Vagina (tissue), 2 donors: ENCODE measurements at regions not wholly inside any gene's neighbourhood (a gene's known extent, or its start where the extent isn't known, plus 50 kb on each side); places are given as distances from the start of the nearest gene placed in this dataset.

Experiments
- POLR2AphosphoS5 ChIP-seq, 2 donors: sonication (generic); formaldehyde crosslinking; IDR thresholded peaks; one replicate each; pipeline ENCODE4 v1.9.0; 2017; ENCODE audit warnings: antibody characterized with exemption in 2 of 2, mild to moderate bottlenecking in 2 of 2, low read depth in 1 of 2; ENCODE audit not compliant: insufficient read depth in 1 of 2
- TF ChIP-seq, protein P1 (sequence below), 3 experiments: fragments of 450-650 bp in 2 of 3; fragments of 200-600 bp in 1 of 3; sonication (generic) in 1 of 3; IDR thresholded peaks; one replicate each; pipeline ENCODE4 v1.5.1; 2017 to 2019; ENCODE audit warnings: antibody characterized with exemption in 3 of 3, mild to moderate bottlenecking in 2 of 3, moderate library complexity in 2 of 3

- TF ChIP-seq, protein P1, sequence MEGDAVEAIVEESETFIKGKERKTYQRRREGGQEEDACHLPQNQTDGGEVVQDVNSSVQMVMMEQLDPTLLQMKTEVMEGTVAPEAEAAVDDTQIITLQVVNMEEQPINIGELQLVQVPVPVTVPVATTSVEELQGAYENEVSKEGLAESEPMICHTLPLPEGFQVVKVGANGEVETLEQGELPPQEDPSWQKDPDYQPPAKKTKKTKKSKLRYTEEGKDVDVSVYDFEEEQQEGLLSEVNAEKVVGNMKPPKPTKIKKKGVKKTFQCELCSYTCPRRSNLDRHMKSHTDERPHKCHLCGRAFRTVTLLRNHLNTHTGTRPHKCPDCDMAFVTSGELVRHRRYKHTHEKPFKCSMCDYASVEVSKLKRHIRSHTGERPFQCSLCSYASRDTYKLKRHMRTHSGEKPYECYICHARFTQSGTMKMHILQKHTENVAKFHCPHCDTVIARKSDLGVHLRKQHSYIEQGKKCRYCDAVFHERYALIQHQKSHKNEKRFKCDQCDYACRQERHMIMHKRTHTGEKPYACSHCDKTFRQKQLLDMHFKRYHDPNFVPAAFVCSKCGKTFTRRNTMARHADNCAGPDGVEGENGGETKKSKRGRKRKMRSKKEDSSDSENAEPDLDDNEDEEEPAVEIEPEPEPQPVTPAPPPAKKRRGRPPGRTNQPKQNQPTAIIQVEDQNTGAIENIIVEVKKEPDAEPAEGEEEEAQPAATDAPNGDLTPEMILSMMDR (IDR thresholded peaks at IDR 0.05) = no peak
- no peak for TF ChIP-seq POLR2AphosphoS5 (IDR thresholded peaks at IDR 0.05; ENCODE audit: insufficient read depth in 1 of 2, low read depth in 1 of 2)
These were observed 532.9 kb downstream of the ACTRT1 start for GRCh38 chrX:127519323-127519722.
